Nephron progenitor cell (in vitro differentiated cells): ENCODE measurements at regions not wholly inside any gene's neighbourhood (a gene's known extent, or its start where the extent isn't known, plus 50 kb on each side); places are given as distances from the start of the nearest gene placed in this dataset.
"Not testable (repeated sequence)": the region's sequence is repeated elsewhere in the genome, so short reads cannot be mapped to it uniquely, and the experiment has no call there.

ENCODE experiments used
- DNase-seq: peaks from one replicate; pipeline ENCODE4 v3.0.0; 2021
- H3K27ac Mint-ChIP-seq: 2 replicates; pipeline ENCODE4 v1.8.0; 2021; ENCODE audit warnings: mild to moderate bottlenecking, moderate library complexity, mixed read lengths
- H3K27me3 Mint-ChIP-seq: 2 replicates; pipeline ENCODE4 v1.8.0; 2021; ENCODE audit warnings: mild to moderate bottlenecking, low read depth, mixed read lengths; ENCODE audit not compliant: poor library complexity
- H3K36me3 Mint-ChIP-seq: 2 replicates; pipeline ENCODE4 v1.8.0; 2021; ENCODE audit warnings: low read depth, mixed read lengths
- H3K4me1 Mint-ChIP-seq: 2 replicates; pipeline ENCODE4 v1.8.0; 2021; ENCODE audit warnings: mixed read lengths
- H3K4me3 Mint-ChIP-seq: 2 replicates; pipeline ENCODE4 v1.8.0; 2021; ENCODE audit warnings: mild to moderate bottlenecking, moderate library complexity, mixed read lengths
- H3K9me3 Mint-ChIP-seq: 2 replicates; pipeline ENCODE4 v1.8.0; 2021; ENCODE audit warnings: mild to moderate bottlenecking, moderate library complexity, mixed read lengths
- CTCF ChIP-seq: fragments of 200-600 bp; sonication (generic); IDR thresholded peaks from 2 replicates; pipeline ENCODE4 v1.5.0; 2021; ENCODE audit warnings: antibody characterized with exemption

- no peaks in the 10 kb centered on the region for H3K36me3 Mint-ChIP-seq
- no peak for DNase-seq
- TF ChIP-seq CTCF: no peak
- no peak overlapping the region for H3K27ac Mint-ChIP-seq
- H3K4me1 Mint-ChIP-seq: no peaks in the 10 kb centered on the region
- no peak overlapping the region for H3K4me3 Mint-ChIP-seq
- H3K9me3 Mint-ChIP-seq: no peaks in the 10 kb centered on the region
- H3K27me3 Mint-ChIP-seq: no peaks in the 10 kb centered on the region
These were observed 230.5 kb downstream of the AEBP2 start for GRCh38 chr12:19669793-19670192.

GRCh38 chr12:19671695-19672094, 232.4 kb downstream of the AEBP2 start:
- no peaks in the 10 kb centered on the region for H3K4me1 Mint-ChIP-seq
- no peaks in the 10 kb centered on the region for H3K27me3 Mint-ChIP-seq
- TF ChIP-seq CTCF: no peak
- no peak overlapping the region for H3K27ac Mint-ChIP-seq
- H3K9me3 Mint-ChIP-seq: peaks cover 3% of the 10 kb centered on the region
- no peak overlapping the region for H3K4me3 Mint-ChIP-seq
- H3K36me3 Mint-ChIP-seq: no peaks in the 10 kb centered on the region
- DNase-seq: no peak

- Mint-ChIP-seq H3K9me3 (peaks cover 31% of the 10 kb centered on the region), H3K27ac (no peak overlapping the region), H3K4me3 (no peak overlapping the region), H3K36me3 (peaks cover 4% of the 10 kb centered on the region), H3K27me3 (no peaks in the 10 kb centered on the region), H3K4me1 (no peaks in the 10 kb centered on the region)
- DNase-seq: no peak
- TF ChIP-seq CTCF: no peak
These were observed 235.1 kb downstream of the AEBP2 start for GRCh38 chr12:19674437-19674836.

GRCh38 chr12:19675361-19675760, 236.1 kb downstream of the AEBP2 start:
- Mint-ChIP-seq H3K4me3 (no peak overlapping the region), H3K36me3 (peaks cover 13% of the 10 kb centered on the region), H3K9me3 (peaks cover 40% of the 10 kb centered on the region), H3K4me1 (no peaks in the 10 kb centered on the region), H3K27ac (no peak overlapping the region), H3K27me3 (no peaks in the 10 kb centered on the region)
- TF ChIP-seq CTCF: no peak
- no peak for DNase-seq

- H3K4me1 Mint-ChIP-seq, H3K27ac Mint-ChIP-seq, H3K27me3 Mint-ChIP-seq, H3K4me3 Mint-ChIP-seq, DNase-seq: not testable (repeated sequence)
- Mint-ChIP-seq H3K36me3 (peaks cover 13% of the 10 kb centered on the region), H3K9me3 (peaks cover 42% of the 10 kb centered on the region)
These were observed 239.2 kb downstream of the AEBP2 start for GRCh38 chr12:19678501-19678900.

- H3K27ac Mint-ChIP-seq: peak overlapping the region; percentile 26
- H3K4me1 Mint-ChIP-seq: peaks cover 7% of the 10 kb centered on the region
- no peak for TF ChIP-seq CTCF
- no peak overlapping the region for H3K4me3 Mint-ChIP-seq
- H3K36me3 Mint-ChIP-seq: peaks cover 13% of the 10 kb centered on the region
- no peak for DNase-seq
- peaks cover 6% of the 10 kb centered on the region for H3K27me3 Mint-ChIP-seq
- peaks cover 42% of the 10 kb centered on the region for H3K9me3 Mint-ChIP-seq
These were observed 241.7 kb downstream of the AEBP2 start for GRCh38 chr12:19681007-19681406.
